CD4-positive, alpha-beta memory T cell (primary cell): ENCODE measurements at regions not wholly inside any gene's neighbourhood (a gene's known extent, or its start where the extent isn't known, plus 50 kb on each side); places are given as distances from the start of the nearest gene placed in this dataset.
"Not testable (repeated sequence)": the region's sequence is repeated elsewhere in the genome, so short reads cannot be mapped to it uniquely, and the experiment has no call there.

Source experiments
- CTCF ChIA-PET: fragments of 350-600 bp; sonication (Branson Sonifier 250); formaldehyde crosslinking; loops from one replicate; lab custom pipeline; 2021; ENCODE audit warnings: inconsistent platforms; ENCODE audit not compliant: partially characterized antibody; lab: Charles Lee
- POLR2A ChIA-PET: fragments of 350-600 bp; sonication (Branson Sonifier 250); formaldehyde crosslinking; loops from one replicate; lab custom pipeline; 2021; ENCODE audit not compliant: partially characterized antibody; lab: Charles Lee
- DNase-seq, 5 donors: peaks; one replicate each; pipeline versions ENCODE4 v3.0.0 to v3.0.0-alpha.2; 2020 to 2022; ENCODE audit warnings: mixed read lengths in 1 of 5
- H3K27ac ChIP-seq: one replicate; pipeline ENCODE4 v1.7.0; 2013; ENCODE audit warnings: low read depth, low read length
- H3K27me3 ChIP-seq: 2 replicates; pipeline ENCODE4 v1.7.0; 2013; ENCODE audit warnings: mild to moderate bottlenecking, low read length, moderate library complexity; ENCODE audit not compliant: insufficient read depth
- H3K36me3 ChIP-seq: 2 replicates; pipeline ENCODE4 v1.7.0; 2013; ENCODE audit warnings: mild to moderate bottlenecking, low read length, moderate library complexity; ENCODE audit not compliant: insufficient read depth
- H3K4me1 ChIP-seq: 2 replicates; pipeline ENCODE4 v1.7.0; 2013; ENCODE audit warnings: mild to moderate bottlenecking, low read length, moderate library complexity; ENCODE audit not compliant: insufficient read depth
- H3K4me3 ChIP-seq, 2 donors: one replicate each; pipeline ENCODE4 v1.7.0; 2013; ENCODE audit warnings: low read length in 2 of 2, mild to moderate bottlenecking in 1 of 2
- H3K9me3 ChIP-seq, 2 donors: one replicate each; pipeline ENCODE4 v1.7.0; 2013; ENCODE audit warnings: low read length in 2 of 2, control low read depth in 1 of 2; ENCODE audit not compliant: control insufficient read depth in 1 of 2
- H3K27ac Mint-ChIP-seq, 7 donors: one replicate each; pipeline ENCODE4 v1.8.0; 2020 to 2021; ENCODE audit warnings: mixed read lengths in 7 of 7, mild to moderate bottlenecking in 6 of 7, inconsistent platforms in 3 of 7, moderate library complexity in 3 of 7
- H3K27me3 Mint-ChIP-seq, 2 donors: one replicate each; pipeline ENCODE4 v1.8.0; 2020 to 2021; ENCODE audit warnings: mixed read lengths in 2 of 2
- H3K36me3 Mint-ChIP-seq, 2 donors: one replicate each; pipeline ENCODE4 v1.8.0; 2020 to 2021; ENCODE audit warnings: mixed read lengths in 2 of 2, inconsistent platforms in 1 of 2, mild to moderate bottlenecking in 1 of 2
- H3K4me1 Mint-ChIP-seq, 4 donors: one replicate each; pipeline ENCODE4 v1.8.0; 2020 to 2021; ENCODE audit warnings: mixed read lengths in 4 of 4, mild to moderate bottlenecking in 1 of 4
- H3K4me3 Mint-ChIP-seq, 8 donors: one replicate each; pipeline ENCODE4 v1.8.0; 2020 to 2021; ENCODE audit warnings: mixed read lengths in 8 of 8, mild to moderate bottlenecking in 7 of 8, moderate library complexity in 6 of 8, inconsistent platforms in 3 of 8
- H3K9me3 Mint-ChIP-seq, 8 donors: one replicate each; pipeline ENCODE4 v1.8.0; 2020 to 2021; ENCODE audit warnings: mixed read lengths in 8 of 8, mild to moderate bottlenecking in 5 of 8, inconsistent platforms in 3 of 8, moderate library complexity in 1 of 8
- intact Hi-C: fragments of 100-400 bp; cut with micrococcal nuclease; formaldehyde crosslinking; loops from one replicate; pipeline ENCODE4 v1.15.1; 2023

DNA sequence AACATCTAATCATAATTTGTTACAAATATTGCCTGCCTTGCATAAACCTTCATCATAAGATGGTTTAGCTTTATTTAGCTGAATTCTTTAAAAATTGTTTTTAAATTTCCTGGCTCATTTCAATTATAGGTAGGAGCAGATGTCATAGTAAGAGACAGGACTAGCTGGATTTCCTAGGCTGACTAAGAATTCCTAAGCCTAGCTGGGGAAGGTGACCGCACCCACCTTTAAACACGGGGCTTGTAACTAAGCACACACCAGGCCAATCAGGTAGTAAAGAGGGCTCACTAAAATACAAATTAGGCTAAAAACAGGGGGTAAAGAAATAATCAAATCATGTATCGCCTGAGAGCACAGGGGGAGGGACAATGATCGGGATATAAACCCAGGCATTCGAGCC is 96.6 kb upstream of the PRDM9 start:
- H3K27me3 Mint-ChIP-seq, H3K27ac Mint-ChIP-seq, POLR2A ChIA-PET, H3K4me1 Mint-ChIP-seq, CTCF ChIA-PET, H3K4me1 ChIP-seq, H3K27ac ChIP-seq, H3K4me3 ChIP-seq, H3K36me3 ChIP-seq, H3K4me3 Mint-ChIP-seq, intact Hi-C loops, H3K36me3 Mint-ChIP-seq, H3K9me3 ChIP-seq, H3K27me3 ChIP-seq, DNase-seq: not testable (repeated sequence)
- peaks cover 6 to 26% (median 16%) of the 10 kb centered on the region in 8 donors for H3K9me3 Mint-ChIP-seq

- H3K9me3 ChIP-seq, result no peaks in the 10 kb centered on the region
- ChIA-PET POLR2A (no interaction called here), CTCF (no interaction called here)
- H3K4me1 ChIP-seq, result no peaks in the 10 kb centered on the region
- Mint-ChIP-seq H3K27ac (no peak overlapping the region), H3K36me3 (no peaks in the 10 kb centered on the region), H3K9me3 (peaks cover 0 to 14% (median 8%) of the 10 kb centered on the region in 8 donors), H3K4me1 (no peaks in the 10 kb centered on the region), H3K27me3 (no peaks in the 10 kb centered on the region), H3K4me3 (no peak overlapping the region)
- H3K4me3 ChIP-seq, result no peak overlapping the region
- intact Hi-C loops, result no loop called here
- DNase-seq, result no peak
- H3K27me3 ChIP-seq, result no peaks in the 10 kb centered on the region
- no peaks in the 10 kb centered on the region for H3K36me3 ChIP-seq
- H3K27ac ChIP-seq, result no peak overlapping the region
Observed at GRCh38 chr5:23405316-23406068, 101.9 kb upstream of the PRDM9 start.

- Histone ChIP-seq H3K36me3 (no peaks in the 10 kb centered on the region), H3K27ac (no peak overlapping the region), H3K27me3 (no peaks in the 10 kb centered on the region), H3K9me3 (no peaks in the 10 kb centered on the region), H3K4me3 (no peak overlapping the region), H3K4me1 (no peaks in the 10 kb centered on the region)
- Mint-ChIP-seq H3K27ac (no peak overlapping the region), H3K4me1 (no peaks in the 10 kb centered on the region), H3K36me3 (no peaks in the 10 kb centered on the region), H3K27me3 (no peaks in the 10 kb centered on the region), H3K4me3 (no peak overlapping the region), H3K9me3 (peaks cover 0 to 20% (median 5%) of the 10 kb centered on the region in 8 donors)
- ChIA-PET POLR2A (no interaction called here), CTCF (no interaction called here)
- intact Hi-C loops, result no loop called here
- no peak for DNase-seq
Observed at GRCh38 chr5:23402585-23402984, 104.8 kb upstream of the PRDM9 start.

GRCh38 chr5:23400951-23401350 is 106.5 kb upstream of the PRDM9 start:
- H3K9me3 Mint-ChIP-seq, result peaks cover 0 to 22% (median 9%) of the 10 kb centered on the region in 8 donors
- no peaks in the 10 kb centered on the region for H3K27me3 Mint-ChIP-seq
- no peaks in the 10 kb centered on the region for H3K4me1 Mint-ChIP-seq

DNA sequence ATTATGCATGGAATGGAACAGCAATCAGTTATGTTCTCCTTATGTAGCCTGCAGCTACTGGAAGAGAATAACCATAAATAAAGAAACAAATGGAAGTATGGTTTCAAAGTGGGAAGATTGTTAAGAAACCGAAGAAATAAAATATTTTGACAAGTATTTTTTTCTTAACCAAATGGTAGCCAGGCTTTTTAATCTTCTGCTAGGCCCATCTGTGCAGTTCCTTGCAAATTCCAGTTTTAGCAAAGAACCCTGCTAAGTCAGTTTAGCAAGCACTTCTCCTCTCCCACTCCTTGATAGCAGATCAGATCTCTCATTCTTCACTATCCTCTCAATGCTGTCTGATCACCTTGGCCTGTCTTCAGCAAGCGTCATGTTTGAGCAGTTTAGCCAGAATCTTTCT is 111.1 kb upstream of the PRDM9 start:
- Histone ChIP-seq H3K4me3 (no peak overlapping the region), H3K27me3 (no peaks in the 10 kb centered on the region), H3K4me1 (no peaks in the 10 kb centered on the region), H3K36me3 (no peaks in the 10 kb centered on the region), H3K9me3 (no peaks in the 10 kb centered on the region), H3K27ac (no peak overlapping the region)
- ChIA-PET CTCF (no interaction called here), POLR2A (no interaction called here)
- H3K27ac Mint-ChIP-seq, result no peak overlapping the region
- H3K4me1 Mint-ChIP-seq, result no peaks in the 10 kb centered on the region
- no peaks in the 10 kb centered on the region for H3K27me3 Mint-ChIP-seq
- no peak for DNase-seq
- intact Hi-C loops, result no loop called here
- H3K4me3 Mint-ChIP-seq, result no peak overlapping the region
- peaks cover 0 to 25% (median 7%) of the 10 kb centered on the region in 8 donors for H3K9me3 Mint-ChIP-seq
- no peaks in the 10 kb centered on the region for H3K36me3 Mint-ChIP-seq

More at GRCh38 chr5:23400951-23401350, 106.5 kb upstream of the PRDM9 start:
- intact Hi-C loops, result no loop called here
- DNase-seq, result no peak
- no peaks in the 10 kb centered on the region for H3K4me1 ChIP-seq
- no peaks in the 10 kb centered on the region for H3K36me3 ChIP-seq
- ChIA-PET CTCF (no interaction called here), POLR2A (no interaction called here)
- Mint-ChIP-seq H3K27ac (no peak overlapping the region), H3K36me3 (no peaks in the 10 kb centered on the region), H3K4me3 (no peak overlapping the region)
- no peaks in the 10 kb centered on the region for H3K27me3 ChIP-seq
- H3K27ac ChIP-seq, result no peak overlapping the region
- H3K9me3 ChIP-seq, result no peaks in the 10 kb centered on the region
- no peak overlapping the region for H3K4me3 ChIP-seq

GRCh38 chr5:23389291-23390101 is 117.9 kb upstream of the PRDM9 start:
- H3K4me1 Mint-ChIP-seq, result no peaks in the 10 kb centered on the region
- no peak overlapping the region for H3K27ac ChIP-seq
- no peaks in the 10 kb centered on the region for H3K4me1 ChIP-seq
- no peak overlapping the region for H3K4me3 ChIP-seq
- H3K4me3 Mint-ChIP-seq, result no peak overlapping the region
- H3K27me3 Mint-ChIP-seq, result no peaks in the 10 kb centered on the region
- DNase-seq, result no peak
- H3K36me3 Mint-ChIP-seq, result no peaks in the 10 kb centered on the region
- ChIA-PET CTCF (no interaction called here), POLR2A (no interaction called here)
- no peaks in the 10 kb centered on the region for H3K27me3 ChIP-seq
- no peak overlapping the region for H3K27ac Mint-ChIP-seq
- no peaks in the 10 kb centered on the region for H3K36me3 ChIP-seq
- intact Hi-C loops, result no loop called here
- H3K9me3 ChIP-seq, result peaks cover 0 to 3% of the 10 kb centered on the region in 2 donors
- peaks cover 3 to 28% (median 5%) of the 10 kb centered on the region in 8 donors for H3K9me3 Mint-ChIP-seq

GRCh38 chr5:23385036-23385435 is 122.4 kb upstream of the PRDM9 start:
- no peaks in the 10 kb centered on the region for H3K4me1 Mint-ChIP-seq
- Histone ChIP-seq H3K4me3 (no peak overlapping the region), H3K36me3 (no peaks in the 10 kb centered on the region), H3K27ac (no peak overlapping the region), H3K9me3 (peaks cover 0 to 3% of the 10 kb centered on the region in 2 donors), H3K27me3 (no peaks in the 10 kb centered on the region), H3K4me1 (no peaks in the 10 kb centered on the region)
- H3K27ac Mint-ChIP-seq, result no peak overlapping the region
- H3K36me3 Mint-ChIP-seq, result no peaks in the 10 kb centered on the region
- no peak overlapping the region for H3K4me3 Mint-ChIP-seq
- no peaks in the 10 kb centered on the region for H3K27me3 Mint-ChIP-seq
- ChIA-PET CTCF (no interaction called here), POLR2A (no interaction called here)
- intact Hi-C loops, result no loop called here
- no peak for DNase-seq
- H3K9me3 Mint-ChIP-seq, result peaks cover 4 to 33% (median 11%) of the 10 kb centered on the region in 8 donors
